GM20431 (cell line): ENCODE measurements at regions not wholly inside any gene's neighbourhood (a gene's known extent, or its start where the extent isn't known, plus 50 kb on each side); places are given as distances from the start of the nearest gene placed in this dataset.

Source experiments
- in situ Hi-C: fragments of 300-500 bp; cut with MseI, MboI; formaldehyde crosslinking; loops from one replicate; pipeline ENCODE4 v1.15.0; 2020; ENCODE audit warnings: low sequenced_read_pairs; ENCODE audit not compliant: unreplicated experiment

DNA sequence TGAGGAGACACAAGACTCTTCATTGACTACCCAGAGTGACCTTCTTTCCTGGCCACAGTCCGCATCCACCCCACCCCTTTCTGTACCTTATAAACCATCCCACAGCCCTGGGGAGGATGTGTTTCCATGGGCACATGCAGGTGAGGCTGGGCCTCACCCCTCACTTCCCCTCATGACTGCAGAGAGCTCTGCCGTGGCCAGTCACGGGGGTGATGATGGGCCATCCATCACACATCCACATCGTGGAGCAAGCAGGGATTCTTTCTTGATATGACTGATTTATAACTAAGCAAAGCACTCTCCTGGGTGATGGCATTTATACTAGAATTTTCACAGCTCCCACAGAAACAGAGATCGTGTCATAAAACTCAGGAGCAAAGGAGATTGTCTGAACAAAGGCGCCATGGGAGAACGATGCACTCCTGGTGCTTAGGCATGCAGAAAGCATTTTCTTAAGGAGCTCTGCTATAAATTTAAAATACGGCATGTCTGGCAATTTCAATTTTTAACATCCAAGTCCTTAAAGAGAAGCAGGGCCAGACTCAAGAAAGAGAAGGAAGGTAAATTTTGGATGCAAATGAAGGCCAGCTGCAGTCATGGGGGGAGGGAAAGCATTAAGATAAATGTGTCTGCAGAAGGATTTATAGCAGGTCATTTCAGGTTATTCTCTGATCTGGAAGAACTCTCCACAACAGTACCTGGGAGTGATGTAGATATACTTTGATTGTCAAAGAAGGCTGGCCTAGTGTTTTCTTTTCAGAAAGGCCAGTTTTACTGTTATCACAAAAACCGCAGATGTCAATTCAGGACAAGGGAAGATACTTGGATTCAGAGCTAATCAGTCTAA lies 777.0 kb downstream of the C6orf118 start:
- in situ Hi-C loops, result no loop called here

- in situ Hi-C loops, result no loop called here
These were observed 777.7 kb downstream of the C6orf118 start for GRCh38 chr6:164531736-164532135.

DNA sequence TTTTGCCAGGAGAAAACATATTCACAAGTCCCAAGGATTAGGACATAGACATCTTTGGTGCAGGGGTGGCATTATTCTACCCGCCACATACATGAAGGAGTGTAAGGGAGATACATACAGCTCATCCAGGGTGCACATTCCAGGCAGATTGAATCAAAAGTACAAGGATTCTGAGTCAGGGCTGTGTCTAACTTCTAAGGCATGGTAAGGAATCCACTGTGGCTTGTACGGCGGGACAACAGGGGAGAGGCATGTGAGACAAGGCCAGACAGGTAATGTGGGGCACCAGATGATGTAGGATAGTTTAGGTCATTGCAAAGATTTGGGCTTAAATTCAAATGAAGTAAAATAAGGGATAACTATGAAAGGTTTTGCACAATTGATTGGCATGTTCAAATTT lies 780.9 kb downstream of the C6orf118 start:
- in situ Hi-C loops, result no loop called here

DNA sequence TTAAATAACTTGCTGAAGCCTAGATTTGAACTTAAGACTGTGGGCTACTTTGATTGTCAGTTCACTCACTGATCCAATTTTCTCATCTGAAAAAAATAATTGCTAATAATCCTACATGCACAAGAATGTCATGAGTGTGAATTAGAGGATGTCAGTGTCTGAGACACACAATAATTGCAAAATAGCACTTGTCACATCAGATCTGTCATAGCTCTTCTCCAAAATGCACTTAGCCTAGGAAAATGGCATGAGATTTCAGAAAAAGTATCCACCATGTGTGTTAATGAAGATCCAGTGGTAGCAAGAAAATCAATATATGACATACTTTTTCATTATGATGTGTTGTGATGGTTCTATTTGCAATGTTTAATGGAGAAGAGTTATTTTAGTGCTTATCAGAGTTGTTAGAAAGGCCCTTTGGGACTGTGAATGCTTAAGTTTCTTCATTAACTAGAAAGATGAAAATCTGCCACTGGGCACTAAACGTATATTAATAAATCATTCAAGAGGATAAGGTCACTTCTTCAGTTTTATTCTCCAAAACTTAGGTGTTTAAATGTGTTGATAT lies 786.2 kb downstream of the C6orf118 start:
- in situ Hi-C loops, result no loop called here

GRCh38 chr6:164520916-164521315 lies 788.5 kb downstream of the C6orf118 start:
- in situ Hi-C loops, result no loop called here

DNA sequence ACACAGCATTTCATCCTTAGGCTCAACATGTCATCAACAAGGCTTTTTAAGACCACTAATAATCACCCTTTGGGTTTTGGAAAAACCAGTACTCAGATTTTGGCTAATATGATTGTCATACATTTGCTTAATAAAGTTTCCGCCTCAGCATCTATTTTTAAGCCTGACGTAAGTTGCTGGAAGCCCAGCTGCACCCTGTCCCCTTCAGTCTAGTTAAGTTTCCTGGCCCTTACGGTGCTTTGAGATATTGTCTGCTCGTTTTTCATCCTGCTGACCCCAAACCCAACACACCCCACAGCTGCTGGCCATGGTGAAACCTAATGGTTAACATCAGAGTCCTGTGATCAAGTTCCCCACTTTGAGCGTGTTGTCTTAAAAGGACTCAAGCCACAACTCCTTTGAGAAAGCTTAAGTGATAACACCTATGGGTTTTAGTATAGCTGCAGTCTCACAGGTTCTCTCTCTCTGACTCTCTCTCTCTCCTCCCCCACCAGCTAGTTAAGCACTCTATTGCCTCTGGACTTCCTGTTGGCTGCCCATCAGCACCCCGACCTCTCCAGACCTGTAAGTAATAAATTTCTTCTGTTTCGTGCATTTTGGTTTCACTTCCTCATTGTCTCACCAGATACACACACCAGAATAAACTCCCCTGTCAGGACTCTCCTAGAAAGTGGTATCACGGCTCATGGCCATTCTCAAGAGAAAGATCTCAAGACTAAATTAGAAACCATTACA lies 802.0 kb downstream of the C6orf118 start:
- in situ Hi-C loops, result no loop called here

- in situ Hi-C loops, result no loop called here
These were observed 804.0 kb downstream of the C6orf118 start for GRCh38 chr6:164505425-164505824.

GRCh38 chr6:164502833-164503232 lies 806.6 kb downstream of the C6orf118 start:
- in situ Hi-C loops, result no loop called here

DNA sequence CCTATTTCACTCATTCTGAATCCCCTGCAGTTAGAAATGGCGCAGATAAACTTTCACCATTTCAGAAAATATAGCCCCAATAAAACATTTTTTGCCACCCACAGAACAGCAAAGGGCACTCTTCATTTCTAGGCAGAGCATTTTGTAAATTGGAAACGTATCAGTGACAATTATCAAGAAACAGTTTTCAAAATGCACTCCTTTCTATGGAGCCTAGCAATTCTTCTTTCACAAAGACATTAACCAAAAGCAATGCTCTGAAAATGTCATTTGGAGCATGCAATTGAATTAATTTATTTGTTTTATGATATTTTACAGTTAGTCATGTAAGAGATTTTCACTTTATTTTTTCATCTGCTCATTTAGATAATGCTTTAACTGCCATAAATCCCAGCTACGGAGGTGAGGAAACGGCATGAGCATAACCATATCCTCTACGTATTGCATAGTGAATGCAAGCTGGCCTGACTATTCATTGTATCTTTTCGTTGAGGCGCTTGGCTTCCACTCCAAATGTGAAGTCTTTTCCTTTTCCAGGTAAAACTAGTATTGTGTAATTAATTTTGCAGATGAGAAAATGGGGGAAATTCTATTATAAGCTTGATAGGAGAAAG lies 813.4 kb downstream of the C6orf118 start:
- in situ Hi-C loops, result no loop called here

- in situ Hi-C loops, result no loop called here
These were observed 831.0 kb downstream of the C6orf118 start for GRCh38 chr6:164478426-164478825.

GRCh38 chr6:164477790-164478189 lies 831.6 kb downstream of the C6orf118 start:
- in situ Hi-C loops, result no loop called here

- in situ Hi-C loops, result no loop called here
These were observed 832.3 kb downstream of the C6orf118 start for GRCh38 chr6:164477101-164477500.

DNA sequence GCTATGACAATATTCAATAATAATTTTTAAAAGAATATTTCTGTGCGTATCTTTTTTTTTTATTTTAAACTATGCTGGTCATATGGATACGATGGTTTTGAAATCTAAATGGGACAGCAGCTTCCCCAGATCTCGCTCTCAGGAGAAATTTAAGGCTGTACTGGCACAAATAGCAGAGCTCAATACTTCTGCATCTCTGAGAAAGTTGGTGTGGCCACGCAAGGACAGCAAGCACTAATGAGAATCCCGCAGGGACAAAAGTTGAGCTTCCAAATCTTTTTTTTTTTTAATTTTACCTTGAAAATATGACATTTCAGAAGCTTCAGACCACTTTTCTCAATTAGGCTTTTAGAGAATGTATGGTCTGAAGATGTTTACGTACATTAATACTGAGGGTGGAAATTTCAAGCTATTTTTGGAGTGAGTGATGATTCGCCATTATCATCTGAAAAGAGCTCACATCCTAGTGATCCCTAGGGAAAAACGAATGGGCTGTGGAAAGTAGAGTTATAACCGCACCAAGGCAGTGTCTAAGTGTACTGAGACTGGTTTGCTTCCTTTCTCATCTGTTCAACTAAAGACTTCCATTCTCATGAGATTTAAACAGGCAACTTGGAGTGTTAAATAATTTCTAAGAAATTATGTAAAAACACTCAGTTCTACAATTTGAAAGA lies 840.0 kb downstream of the C6orf118 start:
- in situ Hi-C loops, result no loop called here

- in situ Hi-C loops, result no loop called here
These were observed 853.6 kb downstream of the C6orf118 start for GRCh38 chr6:164455835-164456234.

- in situ Hi-C loops, result no loop called here
These were observed 855.6 kb downstream of the C6orf118 start for GRCh38 chr6:164453835-164454234.

DNA sequence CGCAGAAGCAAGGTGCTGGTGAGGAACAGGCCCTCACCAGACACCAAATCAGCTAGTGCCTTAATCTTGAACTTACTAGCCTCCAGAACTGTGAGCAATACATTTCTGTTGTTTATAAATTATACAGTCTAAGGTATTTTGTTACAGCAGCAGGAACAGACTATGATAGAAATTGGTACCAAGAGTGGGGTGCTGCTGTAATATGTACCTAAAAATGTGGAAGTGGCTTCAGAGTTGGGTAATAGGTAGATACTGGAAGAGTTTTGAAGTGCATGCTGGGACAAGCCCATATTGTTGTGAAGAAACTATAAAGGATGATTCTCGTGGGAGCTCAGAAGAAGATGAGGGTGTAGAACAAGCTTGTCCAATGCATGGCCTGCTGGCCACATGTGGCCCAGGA lies 866.8 kb downstream of the C6orf118 start:
- in situ Hi-C loops, result no loop called here

DNA sequence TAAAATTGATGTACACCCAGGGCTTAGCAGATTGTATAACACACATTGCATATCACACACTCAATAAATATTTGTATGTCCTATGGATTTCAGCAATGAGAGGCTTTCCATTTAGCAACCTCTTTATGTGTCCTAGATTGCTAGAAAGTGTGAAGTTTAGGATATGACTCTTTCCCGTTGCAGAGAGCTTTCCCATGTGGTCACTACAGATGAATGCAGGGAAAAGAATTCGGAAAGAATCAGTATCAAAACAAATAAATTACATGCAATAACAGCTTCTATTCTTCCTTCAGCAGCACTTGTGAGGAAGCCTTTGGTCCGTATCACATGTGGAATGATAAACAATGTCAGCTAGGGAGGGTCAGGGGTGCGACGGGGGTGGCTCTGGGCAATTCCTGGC lies 870.1 kb downstream of the C6orf118 start:
- in situ Hi-C loops, result no loop called here

- in situ Hi-C loops, result no loop called here
These were observed 872.4 kb downstream of the C6orf118 start for GRCh38 chr6:164436976-164437375.

GRCh38 chr6:164427728-164428402 lies 881.5 kb downstream of the C6orf118 start:
- in situ Hi-C loops, result no loop called here

- in situ Hi-C loops, result no loop called here
These were observed 884.9 kb downstream of the C6orf118 start for GRCh38 chr6:164424489-164424888.
